Lung (tissue), 11 donors: ENCODE measurements at regions not wholly inside any gene's neighbourhood (a gene's known extent, or its start where the extent isn't known, plus 50 kb on each side); places are given as distances from the start of the nearest gene placed in this dataset.

Experiments
- ATAC-seq: fragments of 200-7000 bp; cut with Tn5 transposase; one replicate; pipeline ENCODE4 v1.9.1; 2020; ENCODE audit warnings: moderate number of reproducible peaks; ENCODE audit not compliant: insufficient read depth, low FRiP score
- DNase-seq, 3 donors: peaks; one replicate each; pipeline ENCODE4 v3.0.0-alpha.2; 2013 to 2017
- H3K27ac ChIP-seq, 2 donors: one replicate each; pipeline ENCODE4 v1.5.1; 2013; ENCODE audit warnings: mild to moderate bottlenecking in 2 of 2, moderate library complexity in 2 of 2, control low read depth in 1 of 2, inconsistent platforms in 1 of 2, low read depth in 1 of 2, low read length in 1 of 2
- H3K27me3 ChIP-seq, 3 donors: one replicate each; pipeline ENCODE4 v1.5.1; 2013; ENCODE audit warnings: low read length in 2 of 3; ENCODE audit not compliant: control insufficient read depth in 3 of 3, insufficient read depth in 3 of 3
- H3K36me3 ChIP-seq, 4 donors: one replicate each; pipeline ENCODE4 v1.5.1; 2013; ENCODE audit warnings: low read length in 4 of 4, mild to moderate bottlenecking in 1 of 4, moderate library complexity in 1 of 4; ENCODE audit not compliant: control insufficient read depth in 4 of 4, insufficient read depth in 4 of 4
- H3K4me1 ChIP-seq, 5 donors: one replicate each; pipeline ENCODE4 v1.5.1; 2013; ENCODE audit warnings: low read length in 5 of 5, mild to moderate bottlenecking in 2 of 5, moderate library complexity in 1 of 5; ENCODE audit not compliant: control insufficient read depth in 5 of 5, insufficient read depth in 5 of 5
- H3K4me3 ChIP-seq: one replicate; pipeline ENCODE4 v1.5.1; 2013; ENCODE audit warnings: mild to moderate bottlenecking, control low read depth, moderate library complexity
- H3K9ac ChIP-seq, 2 donors: one replicate each; pipeline ENCODE4 v1.5.1; 2013; ENCODE audit warnings: low read length in 2 of 2, control low read depth in 1 of 2; ENCODE audit not compliant: insufficient read depth in 1 of 2
- H3K9me3 ChIP-seq, 4 donors: one replicate each; pipeline ENCODE4 v1.5.1; 2013; ENCODE audit warnings: low read length in 3 of 4, mild to moderate bottlenecking in 1 of 4, moderate library complexity in 1 of 4; ENCODE audit not compliant: control insufficient read depth in 4 of 4, insufficient read depth in 3 of 4
- WGBS, 2 donors: extraction: QIAGEN DNeasy Blood & Tissue Kit; methylation state at CpG; one replicate each; pipeline ENCODE4 v1.1.7; 2013; 5-methylcytosine and 5-hydroxymethylcytosine counted together
- TF ChIP-seq, protein P1 (sequence below): IDR thresholded peaks from 2 replicates; pipeline ENCODE4 v1.5.1; 2012; ENCODE audit warnings: mild to moderate bottlenecking; ENCODE audit errors: control extremely low read depth, extremely low read depth
- donor health status: control.
- donor health status: control.
- donor health status: Bipolar disorder and iron deficiency.
- donor health status: healthy.
- donor health status: DM: yes; HTN: yes; CAD: no.

DNA sequence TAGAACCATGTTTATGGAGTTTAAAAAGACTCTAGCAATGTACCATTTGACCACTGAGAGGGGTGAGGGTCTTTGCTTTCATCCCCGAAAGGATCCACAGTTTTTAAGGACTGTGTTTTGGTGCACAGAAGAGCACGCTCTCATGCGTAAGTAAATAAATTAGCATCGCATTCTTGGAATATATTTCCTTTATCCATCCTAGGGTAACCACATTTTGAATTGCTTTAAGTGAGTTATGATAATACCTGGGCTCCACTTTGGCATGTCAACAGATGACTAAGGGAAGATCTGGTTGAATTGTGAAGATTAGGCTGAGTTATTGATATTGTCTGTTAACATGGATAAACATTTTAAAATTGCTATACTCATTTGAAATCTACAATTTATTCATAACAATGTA is 89.4 kb upstream of the EDIL3 start:
- ATAC-seq (no peak), DNase-seq (no peak)
- TF ChIP-seq, protein P1, sequence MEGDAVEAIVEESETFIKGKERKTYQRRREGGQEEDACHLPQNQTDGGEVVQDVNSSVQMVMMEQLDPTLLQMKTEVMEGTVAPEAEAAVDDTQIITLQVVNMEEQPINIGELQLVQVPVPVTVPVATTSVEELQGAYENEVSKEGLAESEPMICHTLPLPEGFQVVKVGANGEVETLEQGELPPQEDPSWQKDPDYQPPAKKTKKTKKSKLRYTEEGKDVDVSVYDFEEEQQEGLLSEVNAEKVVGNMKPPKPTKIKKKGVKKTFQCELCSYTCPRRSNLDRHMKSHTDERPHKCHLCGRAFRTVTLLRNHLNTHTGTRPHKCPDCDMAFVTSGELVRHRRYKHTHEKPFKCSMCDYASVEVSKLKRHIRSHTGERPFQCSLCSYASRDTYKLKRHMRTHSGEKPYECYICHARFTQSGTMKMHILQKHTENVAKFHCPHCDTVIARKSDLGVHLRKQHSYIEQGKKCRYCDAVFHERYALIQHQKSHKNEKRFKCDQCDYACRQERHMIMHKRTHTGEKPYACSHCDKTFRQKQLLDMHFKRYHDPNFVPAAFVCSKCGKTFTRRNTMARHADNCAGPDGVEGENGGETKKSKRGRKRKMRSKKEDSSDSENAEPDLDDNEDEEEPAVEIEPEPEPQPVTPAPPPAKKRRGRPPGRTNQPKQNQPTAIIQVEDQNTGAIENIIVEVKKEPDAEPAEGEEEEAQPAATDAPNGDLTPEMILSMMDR = no peak
- 96% methylated on average over 4 of the region's 4 CpGs for WGBS, 2 donors
- Histone ChIP-seq H3K9ac (no peak overlapping the region), H3K4me1 (no peaks in the 10 kb centered on the region), H3K27me3 (no peaks in the 10 kb centered on the region), H3K9me3 (no peaks in the 10 kb centered on the region), H3K36me3 (no peaks in the 10 kb centered on the region), H3K27ac (no peak overlapping the region), H3K4me3 (no peak overlapping the region)

DNA sequence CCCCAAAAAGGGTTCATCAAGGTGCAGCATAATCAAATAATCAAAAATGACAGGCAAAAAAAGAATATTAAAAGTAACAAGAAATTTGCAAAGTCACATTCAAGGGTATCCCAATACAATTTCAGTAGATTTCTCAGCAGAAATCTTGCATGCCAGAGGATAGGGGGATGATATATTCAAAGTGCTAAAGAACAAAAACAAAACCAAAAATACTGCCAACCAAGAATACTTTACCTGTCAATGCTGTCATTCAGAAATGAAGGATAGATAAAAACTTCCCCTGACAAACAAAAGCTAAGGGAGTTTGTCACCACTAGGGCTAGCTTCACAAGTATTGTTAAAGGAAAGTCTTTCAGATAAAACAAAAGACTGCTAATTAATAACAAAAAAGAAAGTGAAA is 68.7 kb upstream of the EDIL3 start:
- Histone ChIP-seq H3K36me3 (no peaks in the 10 kb centered on the region), H3K9me3 (peaks cover 0 to 4% (median 2%) of the 10 kb centered on the region in 4 donors), H3K27me3 (no peaks in the 10 kb centered on the region), H3K4me1 (no peaks in the 10 kb centered on the region), H3K27ac (no peak overlapping the region), H3K4me3 (no peak overlapping the region), H3K9ac (no peak overlapping the region)
- DNase-seq (no peak), ATAC-seq (no peak)
- TF ChIP-seq, protein P1 = no peak

DNA sequence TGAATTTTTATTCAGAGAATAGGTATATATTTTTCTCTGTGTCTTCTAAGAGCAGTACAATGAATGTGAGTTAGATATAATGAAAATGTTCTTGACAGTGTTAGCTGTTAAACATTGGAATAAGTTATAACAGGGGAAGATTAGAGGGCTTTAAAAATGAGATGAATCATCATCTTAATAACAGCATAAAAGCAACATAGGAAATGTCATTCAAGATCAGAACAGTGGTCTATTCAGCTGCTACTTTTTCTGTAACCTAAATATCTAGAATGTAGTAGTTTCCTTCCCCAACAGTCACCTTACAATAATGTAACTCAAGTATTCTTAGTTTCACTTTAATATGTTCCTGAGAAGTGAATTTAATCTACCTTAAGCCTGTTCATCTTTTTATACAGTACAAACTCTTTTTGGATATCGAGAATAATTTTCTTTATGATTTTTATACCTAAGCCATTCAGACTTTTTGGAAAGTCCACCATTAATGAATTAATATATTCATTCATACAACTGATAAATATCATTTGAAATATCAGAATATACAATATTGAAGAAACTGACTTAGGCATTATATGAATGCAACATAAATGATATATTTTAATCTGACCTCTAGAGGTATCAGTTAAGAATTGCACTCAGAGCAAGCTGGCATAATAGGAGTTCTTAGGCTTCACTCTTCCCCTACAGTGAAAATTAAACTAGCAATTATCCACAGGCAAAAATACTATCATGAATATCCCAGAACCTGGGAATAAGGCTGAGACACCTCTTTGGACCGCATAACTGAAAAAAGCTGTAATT is 66.1 kb upstream of the EDIL3 start:
- ATAC-seq (no peak), DNase-seq (peak in 1 of 3 donors; percentile 6)
- no peak overlapping the region for H3K4me3 ChIP-seq
- H3K4me1 ChIP-seq = no peaks in the 10 kb centered on the region
- peaks cover 0 to 4% (median 2%) of the 10 kb centered on the region in 4 donors for H3K9me3 ChIP-seq
- H3K27me3 ChIP-seq = no peaks in the 10 kb centered on the region
- no peak overlapping the region for H3K9ac ChIP-seq
- H3K27ac ChIP-seq = no peak overlapping the region
- TF ChIP-seq, protein P1 = no peak
- H3K36me3 ChIP-seq = no peaks in the 10 kb centered on the region
- 95 to 98% methylated on average over 2 of the region's 2 CpGs for WGBS, 2 donors
